ENCODE measurements at regions not wholly inside any gene's neighbourhood (a gene's known extent, or its start where the extent isn't known, plus 50 kb on each side); places are given as distances from the start of the nearest gene placed in this dataset.
"Not testable (repeated sequence)": the region's sequence is repeated elsewhere in the genome, so short reads cannot be mapped to it uniquely, and the experiment has no call there.

DNA sequence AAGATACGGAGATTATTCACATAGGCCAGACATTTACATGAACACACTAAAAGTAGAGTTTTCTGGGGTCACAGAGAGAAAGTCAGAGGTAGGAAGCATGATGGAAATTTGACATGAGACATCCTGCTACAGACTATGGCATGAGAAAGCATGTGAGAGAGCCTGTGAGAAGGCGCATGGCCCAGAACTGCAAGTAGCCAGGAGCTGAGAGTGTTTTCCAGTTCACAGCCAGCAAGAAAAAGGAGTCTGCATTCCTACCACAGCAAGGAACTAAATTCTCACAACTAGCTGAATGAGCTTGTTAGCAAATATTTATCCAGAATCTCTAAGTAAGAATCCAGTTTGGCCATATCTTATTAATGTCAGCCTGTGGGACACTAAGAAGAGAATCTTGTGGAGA is 673.3 kb downstream of the BRINP3 start:
- ATAC-seq: no peak
- CTCF ChIA-PET: no interaction called here
- H3K27ac Mint-ChIP-seq: no peak overlapping the region
- no peak for DNase-seq
- H3K4me1 Mint-ChIP-seq: no peaks in the 10 kb centered on the region
- no peak overlapping the region for H3K4me3 Mint-ChIP-seq
- H3K27me3 Mint-ChIP-seq: no peaks in the 10 kb centered on the region
- no peaks in the 10 kb centered on the region for H3K9me3 Mint-ChIP-seq (ENCODE audit: low read depth)
- H3K36me3 Mint-ChIP-seq: no peaks in the 10 kb centered on the region

DNA sequence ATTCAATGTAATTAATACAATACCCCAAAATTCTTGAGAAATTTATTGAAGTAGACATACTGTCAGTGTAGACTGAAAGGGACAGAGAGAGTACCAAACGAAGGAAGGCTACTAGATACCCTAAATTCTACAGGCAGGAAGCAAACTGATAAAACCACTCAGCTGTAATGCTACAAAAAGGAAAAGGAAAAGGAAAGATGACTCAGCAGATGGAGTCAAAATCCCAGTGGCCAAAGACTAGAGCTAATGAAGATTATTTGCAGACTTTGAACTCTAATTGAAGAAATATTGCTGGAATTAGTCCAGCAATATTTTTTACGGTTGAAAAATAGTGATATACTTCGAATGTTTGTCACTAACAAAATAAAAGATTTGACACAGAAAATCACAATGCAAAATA is 671.9 kb downstream of the BRINP3 start:
- Mint-ChIP-seq H3K4me1 (no peaks in the 10 kb centered on the region), H3K27me3 (no peaks in the 10 kb centered on the region), H3K27ac (no peak overlapping the region), H3K36me3 (no peaks in the 10 kb centered on the region), H3K4me3 (no peak overlapping the region), H3K9me3 (ENCODE audit: low read depth) (peaks cover 2% of the 10 kb centered on the region)
- ATAC-seq: no peak
- no peak for DNase-seq
- CTCF ChIA-PET: no interaction called here

DNA sequence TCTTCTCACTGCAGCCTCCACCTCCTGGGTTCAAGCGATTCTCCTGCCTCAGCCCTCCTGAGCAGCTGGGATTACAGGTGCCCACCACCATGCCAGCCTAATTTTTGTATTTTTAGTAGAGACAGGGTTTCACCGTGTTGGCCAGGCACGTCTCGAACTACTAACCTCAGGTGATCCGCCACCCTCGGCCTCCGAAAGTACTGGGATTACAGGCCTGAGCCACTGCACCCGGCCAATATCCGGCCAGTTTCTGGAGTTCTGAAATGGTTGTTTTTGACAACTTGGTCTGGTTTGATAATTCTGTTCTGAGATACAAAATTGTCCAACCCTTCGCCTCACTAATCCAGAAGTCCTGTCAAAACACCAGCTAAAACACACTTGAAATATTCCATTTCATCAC is 667.0 kb downstream of the BRINP3 start:
- H3K4me3 Mint-ChIP-seq; CTCF ChIA-PET; H3K36me3 Mint-ChIP-seq; H3K4me1 Mint-ChIP-seq; H3K27me3 Mint-ChIP-seq; H3K9me3 Mint-ChIP-seq (ENCODE audit: low read depth); DNase-seq; ATAC-seq; H3K27ac Mint-ChIP-seq: not testable (repeated sequence)

DNA sequence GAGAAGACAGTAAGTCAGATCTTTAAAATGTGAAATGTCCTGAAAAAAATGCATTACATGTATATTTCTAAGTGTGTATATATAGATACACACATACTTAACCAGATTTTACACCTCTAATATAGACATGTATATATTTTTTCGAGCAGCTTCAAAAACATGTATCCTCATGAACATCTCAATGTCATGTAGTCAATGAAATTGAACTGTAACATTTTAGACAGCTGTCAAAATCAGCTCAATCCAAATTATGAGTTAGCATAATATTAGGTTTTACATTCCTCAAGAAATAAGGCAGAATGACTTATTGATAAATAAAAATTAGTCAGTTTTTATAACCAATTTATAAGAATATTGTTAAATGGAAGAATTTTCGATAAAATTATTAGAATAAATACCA is 665.7 kb downstream of the BRINP3 start:
- DNase-seq (no peak), ATAC-seq (no peak)
- Mint-ChIP-seq H3K27ac (no peak overlapping the region), H3K4me3 (no peak overlapping the region), H3K4me1 (no peaks in the 10 kb centered on the region), H3K9me3 (ENCODE audit: low read depth) (peaks cover 2% of the 10 kb centered on the region), H3K27me3 (no peaks in the 10 kb centered on the region), H3K36me3 (no peaks in the 10 kb centered on the region)
- CTCF ChIA-PET: interaction anchor here (0.7 kb wide), 1 partner anchor 96 kb away, joined by 3 read pairs; no protein-coding TSS in a partner anchor

DNA sequence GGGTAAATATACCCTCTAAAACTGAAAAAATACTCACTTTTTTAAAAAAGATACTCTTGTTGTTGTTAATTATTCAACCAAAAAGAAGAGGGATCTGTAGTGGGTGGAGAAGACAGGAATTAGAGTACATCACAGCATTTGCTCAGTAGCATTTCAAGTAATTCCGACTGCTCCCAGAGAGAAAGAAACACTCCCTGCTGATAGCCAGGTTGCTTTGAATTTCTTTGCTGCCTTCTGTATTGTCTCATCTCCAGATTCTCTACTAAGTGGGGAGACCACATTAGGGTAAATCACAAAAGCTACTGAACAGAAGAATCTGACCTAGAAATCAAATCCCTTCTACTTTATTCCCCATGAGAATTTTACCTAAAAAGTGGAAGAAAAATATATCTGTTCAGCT is 661.1 kb downstream of the BRINP3 start:
- no peaks in the 10 kb centered on the region for H3K36me3 Mint-ChIP-seq
- H3K4me1 Mint-ChIP-seq: no peaks in the 10 kb centered on the region
- H3K27ac Mint-ChIP-seq: no peak overlapping the region
- DNase-seq (no peak), ATAC-seq (no peak)
- H3K27me3 Mint-ChIP-seq: no peaks in the 10 kb centered on the region
- CTCF ChIA-PET: no interaction called here
- peaks cover 3% of the 10 kb centered on the region for H3K9me3 Mint-ChIP-seq (ENCODE audit: low read depth)
- H3K4me3 Mint-ChIP-seq: no peak overlapping the region

DNA sequence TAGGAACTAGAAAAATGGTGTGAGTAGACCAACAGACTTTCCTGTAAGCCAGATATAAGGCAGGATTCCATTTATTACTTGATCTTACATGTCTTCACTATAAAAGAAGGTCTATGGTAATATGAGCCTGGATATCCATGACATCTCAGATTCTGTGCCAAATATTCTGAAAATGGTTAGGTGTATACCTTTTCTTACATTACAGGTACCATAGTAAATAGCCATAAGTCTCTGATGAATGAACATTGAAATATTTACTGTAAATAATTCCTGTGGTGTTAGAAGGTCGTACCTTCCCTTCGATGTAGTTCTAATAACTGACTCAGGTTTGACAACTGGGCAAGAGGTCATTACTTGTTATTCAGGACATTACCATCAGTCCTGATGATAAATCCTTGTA is 657.9 kb downstream of the BRINP3 start:
- Mint-ChIP-seq H3K4me1 (no peaks in the 10 kb centered on the region), H3K36me3 (no peaks in the 10 kb centered on the region), H3K4me3 (no peak overlapping the region), H3K9me3 (ENCODE audit: low read depth) (peaks cover 3% of the 10 kb centered on the region), H3K27me3 (no peaks in the 10 kb centered on the region), H3K27ac (no peak overlapping the region)
- CTCF ChIA-PET: no interaction called here
- ATAC-seq (no peak), DNase-seq (no peak)

DNA sequence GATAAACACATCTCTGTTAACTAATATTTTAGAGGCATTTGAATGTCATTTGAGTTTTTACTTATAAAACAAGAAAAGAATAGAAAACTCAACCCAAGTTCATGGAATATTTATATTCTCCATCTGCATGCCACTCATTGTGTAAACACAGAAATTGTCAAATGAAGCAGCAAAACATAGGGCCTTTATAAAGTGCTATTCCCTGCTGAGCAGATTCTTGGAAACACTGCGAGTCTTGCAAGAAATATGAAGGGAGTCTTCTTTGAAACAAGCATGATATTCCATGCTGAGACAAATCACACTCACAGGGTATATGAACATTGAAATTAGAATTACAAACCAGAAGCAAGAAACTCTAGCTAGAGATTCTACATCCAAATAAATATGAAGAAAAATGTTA is 655.8 kb downstream of the BRINP3 start:
- Mint-ChIP-seq H3K27me3 (no peaks in the 10 kb centered on the region), H3K9me3 (ENCODE audit: low read depth) (peaks cover 8% of the 10 kb centered on the region), H3K27ac (no peak overlapping the region), H3K4me3 (no peak overlapping the region), H3K36me3 (no peaks in the 10 kb centered on the region), H3K4me1 (no peaks in the 10 kb centered on the region)
- CTCF ChIA-PET: no interaction called here
- no peak for ATAC-seq
- no peak for DNase-seq

DNA sequence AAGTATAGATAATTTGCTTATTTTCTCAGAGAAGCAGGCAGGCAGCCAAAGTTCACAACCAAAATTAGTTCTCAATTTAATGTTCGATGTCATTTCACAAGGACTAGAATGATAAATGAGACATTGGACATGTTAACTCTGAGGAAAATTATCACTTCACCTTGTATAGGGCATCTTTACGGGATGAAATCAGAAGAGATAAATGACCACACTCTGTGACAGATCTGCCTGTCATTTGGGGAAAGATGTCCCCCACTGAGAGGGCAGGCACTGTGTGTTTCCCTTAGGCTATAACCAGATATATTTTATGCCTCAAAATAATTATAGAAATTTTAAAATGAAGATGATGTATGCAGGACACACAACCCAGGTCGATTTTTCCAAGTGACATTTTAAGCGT is 642.9 kb downstream of the BRINP3 start:
- Mint-ChIP-seq H3K36me3 (no peaks in the 10 kb centered on the region), H3K4me3 (no peak overlapping the region), H3K9me3 (ENCODE audit: low read depth) (peaks cover 6% of the 10 kb centered on the region), H3K4me1 (no peaks in the 10 kb centered on the region), H3K27ac (no peak overlapping the region), H3K27me3 (no peaks in the 10 kb centered on the region)
- CTCF ChIA-PET: no interaction called here
- ATAC-seq (no peak), DNase-seq (no peak)

DNA sequence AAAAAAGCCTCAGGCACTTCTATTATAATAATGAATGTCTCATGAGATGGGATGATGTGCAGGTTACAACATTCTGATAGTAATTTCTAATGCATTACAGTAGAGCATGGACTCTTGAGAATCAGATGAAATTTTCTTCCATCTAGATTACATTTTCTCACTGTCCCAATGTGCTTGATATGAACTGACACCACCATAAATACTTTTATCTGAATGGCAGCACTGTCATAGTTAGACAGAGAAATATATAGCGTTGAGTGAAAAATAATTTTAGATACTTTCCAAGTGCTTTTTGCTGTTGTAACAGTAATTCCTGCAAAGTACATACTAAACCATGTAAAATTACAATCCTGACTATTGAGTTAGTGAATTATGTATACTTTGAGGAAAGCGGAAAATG is 630.1 kb downstream of the BRINP3 start:
- DNase-seq: no peak
- no peak for ATAC-seq
- Mint-ChIP-seq H3K9me3 (ENCODE audit: low read depth) (peaks cover 4% of the 10 kb centered on the region), H3K4me1 (no peaks in the 10 kb centered on the region), H3K27ac (no peak overlapping the region), H3K27me3 (no peaks in the 10 kb centered on the region), H3K4me3 (no peak overlapping the region), H3K36me3 (no peaks in the 10 kb centered on the region)
- CTCF ChIA-PET: no interaction called here

DNA sequence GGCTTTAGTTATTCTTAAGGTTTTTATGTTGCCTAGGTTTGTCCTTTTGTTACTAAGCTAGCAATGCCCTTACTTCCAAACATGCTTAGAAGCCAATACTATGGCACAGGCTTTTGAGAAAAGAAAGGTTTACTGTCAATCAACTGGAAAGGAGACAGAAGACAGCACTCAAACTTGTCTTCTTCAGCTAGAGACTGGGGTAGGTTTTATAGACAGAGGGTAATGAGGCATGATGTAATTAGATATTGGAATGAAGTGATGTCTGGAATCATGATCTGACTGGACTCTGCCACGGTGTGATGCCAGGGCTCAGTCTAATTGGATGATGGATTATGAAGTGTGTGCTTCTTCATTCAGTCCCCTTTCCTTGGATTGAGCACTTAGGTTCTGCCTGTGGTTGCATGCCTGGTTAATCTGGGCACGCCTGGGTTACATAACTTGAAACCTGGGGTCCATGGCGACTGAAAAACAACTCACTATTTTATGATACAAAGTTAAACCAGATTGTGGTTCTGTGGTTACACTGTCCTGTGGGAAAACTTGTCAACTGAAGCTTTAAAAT is 625.8 kb downstream of the BRINP3 start:
- H3K27ac Mint-ChIP-seq: no peak overlapping the region
- no peaks in the 10 kb centered on the region for H3K4me1 Mint-ChIP-seq
- CTCF ChIA-PET: no interaction called here
- no peaks in the 10 kb centered on the region for H3K27me3 Mint-ChIP-seq
- no peak overlapping the region for H3K4me3 Mint-ChIP-seq
- no peak for ATAC-seq
- no peak for DNase-seq
- peaks cover 10% of the 10 kb centered on the region for H3K9me3 Mint-ChIP-seq (ENCODE audit: low read depth)
- no peaks in the 10 kb centered on the region for H3K36me3 Mint-ChIP-seq

DNA sequence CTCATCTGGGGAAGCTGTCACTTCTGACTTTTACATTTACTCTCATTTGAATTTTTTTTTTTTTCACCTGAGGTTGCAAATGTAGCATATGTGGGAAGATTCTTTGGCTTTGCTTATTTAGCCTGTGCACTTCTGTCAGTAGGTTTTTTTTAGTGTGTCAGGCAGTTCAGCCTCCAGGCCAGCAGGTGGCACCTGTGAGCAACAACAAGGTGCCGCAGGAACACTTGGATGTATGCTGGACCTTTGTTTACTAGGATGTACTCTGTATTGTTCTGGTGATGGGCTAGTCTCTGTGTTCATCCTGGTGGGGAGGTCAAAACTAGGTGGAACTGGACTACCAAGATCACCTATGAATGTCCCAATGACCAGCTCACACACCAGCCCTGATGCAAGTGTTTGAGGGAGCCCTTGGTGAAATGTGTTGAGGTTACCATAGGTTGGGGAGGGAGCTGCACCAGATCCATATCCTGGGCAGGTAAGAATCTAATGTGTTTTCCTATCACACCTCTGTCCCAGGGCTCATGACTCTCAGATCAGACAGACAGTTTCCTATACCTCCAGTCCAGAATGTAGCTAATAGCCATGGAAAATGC is 618.2 kb downstream of the BRINP3 start:
- CTCF ChIA-PET: interaction anchor here (1.4 kb wide), 1 partner anchor 22 kb away, joined by 3 read pairs; no protein-coding TSS in a partner anchor
- DNase-seq: no peak
- Mint-ChIP-seq H3K27me3 (no peaks in the 10 kb centered on the region), H3K27ac (no peak overlapping the region), H3K9me3 (ENCODE audit: low read depth) (peaks cover 11% of the 10 kb centered on the region), H3K36me3 (no peaks in the 10 kb centered on the region), H3K4me1 (no peaks in the 10 kb centered on the region), H3K4me3 (no peak overlapping the region)
- ATAC-seq: no peak

DNA sequence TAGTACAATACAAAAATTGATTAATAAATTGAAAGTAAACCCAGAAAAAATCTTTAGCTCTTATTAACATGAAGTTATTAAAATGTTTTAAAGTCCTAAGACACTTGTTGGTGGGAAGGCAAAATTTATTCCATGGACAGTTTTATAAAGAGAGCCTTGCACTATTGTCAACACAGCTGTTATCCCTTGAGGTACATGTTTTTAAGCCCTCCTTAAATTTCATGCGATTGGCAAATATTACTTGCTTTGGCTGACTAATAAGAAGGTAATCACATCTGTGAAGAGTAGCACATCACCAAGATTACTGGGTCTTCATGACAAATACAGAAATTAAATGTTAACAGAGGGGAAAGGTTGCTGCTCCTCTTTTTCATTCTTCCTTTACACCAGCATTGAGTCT is 611.1 kb downstream of the BRINP3 start:
- no peaks in the 10 kb centered on the region for H3K27me3 Mint-ChIP-seq
- CTCF ChIA-PET: no interaction called here
- DNase-seq (no peak), ATAC-seq (no peak)
- H3K27ac Mint-ChIP-seq: no peak overlapping the region
- no peak overlapping the region for H3K4me3 Mint-ChIP-seq
- H3K9me3 Mint-ChIP-seq (ENCODE audit: low read depth): peaks cover 4% of the 10 kb centered on the region
- no peaks in the 10 kb centered on the region for H3K4me1 Mint-ChIP-seq
- no peaks in the 10 kb centered on the region for H3K36me3 Mint-ChIP-seq

DNA sequence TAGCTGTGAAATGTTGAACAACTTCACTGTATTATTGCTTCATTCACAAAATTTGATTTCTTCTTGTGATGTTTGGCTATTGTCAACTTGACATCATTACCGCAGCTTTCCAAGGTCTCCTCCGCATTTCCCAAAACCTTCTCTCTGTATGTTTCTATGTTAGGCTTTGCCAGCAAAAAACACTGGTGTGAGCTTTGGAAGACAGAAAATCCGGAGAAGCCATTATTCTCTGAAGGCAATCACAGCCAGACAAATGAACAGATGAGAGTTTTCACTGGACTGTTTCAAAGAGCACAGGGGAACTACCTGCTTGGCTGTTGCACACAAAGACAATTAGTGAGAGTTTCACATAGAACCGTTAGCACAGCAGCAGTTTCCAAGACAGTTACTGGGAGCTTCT is 609.6 kb downstream of the BRINP3 start:
- no peak overlapping the region for H3K27ac Mint-ChIP-seq
- no peaks in the 10 kb centered on the region for H3K36me3 Mint-ChIP-seq
- H3K27me3 Mint-ChIP-seq: no peaks in the 10 kb centered on the region
- DNase-seq (no peak), ATAC-seq (no peak)
- no peak overlapping the region for H3K4me3 Mint-ChIP-seq
- CTCF ChIA-PET: no interaction called here
- peaks cover 2% of the 10 kb centered on the region for H3K9me3 Mint-ChIP-seq (ENCODE audit: low read depth)
- no peaks in the 10 kb centered on the region for H3K4me1 Mint-ChIP-seq

DNA sequence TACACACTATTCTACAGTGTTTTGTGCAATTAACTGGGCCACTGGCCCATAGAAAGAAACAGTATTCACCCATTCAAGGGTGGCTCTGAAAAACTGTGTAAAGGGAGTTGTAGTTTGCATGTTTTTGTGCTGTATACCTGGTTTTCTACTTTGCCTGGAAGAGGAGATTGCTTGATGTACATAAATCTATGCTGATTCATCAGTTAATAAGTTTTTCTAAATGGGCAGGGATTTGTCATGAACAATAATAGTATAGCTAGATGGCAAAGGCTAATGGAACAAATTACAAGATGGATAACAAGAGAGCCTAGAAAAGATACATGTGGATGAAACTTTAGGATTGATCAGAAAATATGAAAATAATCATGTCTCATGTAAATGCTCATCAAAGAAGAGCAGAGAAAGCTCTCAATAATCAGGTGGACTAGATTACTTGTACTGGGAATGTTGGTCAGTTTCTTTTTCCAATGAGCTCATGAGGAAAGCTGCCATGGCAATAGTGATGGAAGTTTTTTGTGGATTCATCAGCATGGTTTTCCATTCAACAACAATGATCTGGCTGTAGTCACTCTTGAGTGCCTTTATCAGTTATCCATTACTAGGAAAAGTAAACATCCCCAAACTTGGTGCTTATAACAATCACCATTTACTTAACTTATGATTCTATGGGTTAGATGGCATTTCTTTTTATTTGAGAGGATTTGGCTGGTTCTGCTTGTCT is 602.8 kb downstream of the BRINP3 start:
- no peak for ATAC-seq
- Mint-ChIP-seq H3K27ac (no peak overlapping the region), H3K27me3 (no peaks in the 10 kb centered on the region), H3K4me3 (no peak overlapping the region), H3K9me3 (ENCODE audit: low read depth) (peaks cover 4% of the 10 kb centered on the region), H3K4me1 (no peaks in the 10 kb centered on the region), H3K36me3 (no peaks in the 10 kb centered on the region)
- CTCF ChIA-PET: no interaction called here
- no peak for DNase-seq

All from activated CD8-positive, alpha-beta memory T cell treated with anti-CD3 and anti-CD28 coated beads, Interleukin-2, amount 10 ng/mL, durations not matched to agents 7 days and 5 days (primary cell).